Gastroesophageal sphincter (tissue), 3 donors: ENCODE measurements at regions not wholly inside any gene's neighbourhood (a gene's known extent, or its start where the extent isn't known, plus 50 kb on each side); places are given as distances from the start of the nearest gene placed in this dataset.

ENCODE experiments used
- EP300 ChIP-seq: sonication (generic); formaldehyde crosslinking; IDR thresholded peaks from one replicate; pipeline ENCODE4 v1.6.1; 2017; ENCODE audit warnings: antibody characterized with exemption, mild to moderate bottlenecking
- POLR2AphosphoS5 ChIP-seq: sonication (generic); formaldehyde crosslinking; IDR thresholded peaks from one replicate; pipeline ENCODE4 v1.6.1; 2017; ENCODE audit warnings: antibody characterized with exemption
- TF ChIP-seq, protein P1 (sequence below), 4 experiments: fragments of 200-600 bp in 2 of 4; fragments of 450-650 bp in 2 of 4; sonication (generic) in 1 of 4; IDR thresholded peaks; one replicate each; pipeline ENCODE4 v1.5.1; 2017 to 2019; ENCODE audit warnings: antibody characterized with exemption in 4 of 4, mild to moderate bottlenecking in 2 of 4, moderate library complexity in 2 of 4

DNA sequence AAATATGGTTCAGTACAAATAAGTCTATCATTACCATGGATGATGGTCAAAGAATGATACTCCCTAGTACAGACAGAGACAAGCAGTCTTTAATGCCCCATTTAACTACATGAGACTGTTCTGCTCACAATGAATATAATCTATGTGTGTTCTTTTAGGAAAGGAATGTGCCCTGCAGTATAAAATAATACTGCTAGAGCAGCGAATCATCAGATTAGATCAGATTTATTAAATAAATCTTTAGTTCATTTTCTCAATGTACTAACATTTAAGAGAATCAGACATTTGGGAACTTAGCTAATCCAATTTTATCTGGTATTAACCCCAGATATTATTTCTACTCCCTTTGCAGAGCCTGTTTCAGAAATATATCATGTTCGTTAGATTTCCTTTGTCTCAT lies 272.0 kb upstream of the GCFC2 start:
- TF ChIP-seq, protein P1, sequence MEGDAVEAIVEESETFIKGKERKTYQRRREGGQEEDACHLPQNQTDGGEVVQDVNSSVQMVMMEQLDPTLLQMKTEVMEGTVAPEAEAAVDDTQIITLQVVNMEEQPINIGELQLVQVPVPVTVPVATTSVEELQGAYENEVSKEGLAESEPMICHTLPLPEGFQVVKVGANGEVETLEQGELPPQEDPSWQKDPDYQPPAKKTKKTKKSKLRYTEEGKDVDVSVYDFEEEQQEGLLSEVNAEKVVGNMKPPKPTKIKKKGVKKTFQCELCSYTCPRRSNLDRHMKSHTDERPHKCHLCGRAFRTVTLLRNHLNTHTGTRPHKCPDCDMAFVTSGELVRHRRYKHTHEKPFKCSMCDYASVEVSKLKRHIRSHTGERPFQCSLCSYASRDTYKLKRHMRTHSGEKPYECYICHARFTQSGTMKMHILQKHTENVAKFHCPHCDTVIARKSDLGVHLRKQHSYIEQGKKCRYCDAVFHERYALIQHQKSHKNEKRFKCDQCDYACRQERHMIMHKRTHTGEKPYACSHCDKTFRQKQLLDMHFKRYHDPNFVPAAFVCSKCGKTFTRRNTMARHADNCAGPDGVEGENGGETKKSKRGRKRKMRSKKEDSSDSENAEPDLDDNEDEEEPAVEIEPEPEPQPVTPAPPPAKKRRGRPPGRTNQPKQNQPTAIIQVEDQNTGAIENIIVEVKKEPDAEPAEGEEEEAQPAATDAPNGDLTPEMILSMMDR (IDR thresholded peaks at IDR 0.05): no peak
- no peak for TF ChIP-seq EP300
- TF ChIP-seq POLR2AphosphoS5: no peak
